SIG-M5 (cell line): ENCODE measurements at regions not wholly inside any gene's neighbourhood (a gene's known extent, or its start where the extent isn't known, plus 50 kb on each side); places are given as distances from the start of the nearest gene placed in this dataset.
"Not testable (repeated sequence)": the region's sequence is repeated elsewhere in the genome, so short reads cannot be mapped to it uniquely, and the experiment has no call there.

Source experiments
- DNase-seq: peaks from one replicate; lab custom pipeline; 2025; lab: John Stamatoyannopoulos, UW

GRCh38 chr17:64785011-64785421 lies 122.9 kb upstream of the SMURF2 start:
- DNase-seq, result no peak

- no peak for DNase-seq
These were observed 122.4 kb upstream of the SMURF2 start for GRCh38 chr17:64784353-64785010.

GRCh38 chr17:64783556-64784352 lies 121.6 kb upstream of the SMURF2 start:
- DNase-seq, result no peak

GRCh38 chr17:64783031-64783461 lies 120.9 kb upstream of the SMURF2 start:
- no peak for DNase-seq

- DNase-seq, result no peak
These were observed 119.9 kb upstream of the SMURF2 start for GRCh38 chr17:64781810-64782555.

- peak; percentile 7 for DNase-seq
These were observed 119.1 kb upstream of the SMURF2 start for GRCh38 chr17:64781014-64781756.

GRCh38 chr17:64780096-64781013 lies 118.2 kb upstream of the SMURF2 start:
- no peak for DNase-seq

- no peak for DNase-seq
These were observed 117.4 kb upstream of the SMURF2 start for GRCh38 chr17:64779376-64780095.

- DNase-seq, result not testable (repeated sequence)
These were observed 116.9 kb upstream of the SMURF2 start for GRCh38 chr17:64779098-64779375.

GRCh38 chr17:64778240-64779097 lies 116.4 kb upstream of the SMURF2 start:
- no peak for DNase-seq

- DNase-seq, result peak; percentile 46
These were observed 115.5 kb upstream of the SMURF2 start for GRCh38 chr17:64777415-64778239.

- peak; percentile 4 for DNase-seq
These were observed 114.8 kb upstream of the SMURF2 start for GRCh38 chr17:64776720-64777414.

- DNase-seq, result no peak
These were observed 113.8 kb upstream of the SMURF2 start for GRCh38 chr17:64775701-64776570.

- no peak for DNase-seq
These were observed 112.9 kb upstream of the SMURF2 start for GRCh38 chr17:64774888-64775540.

- DNase-seq, result no peak
These were observed 112.0 kb upstream of the SMURF2 start for GRCh38 chr17:64773836-64774761.
